Hematopoietic multipotent progenitor cell treated with erythropoietin and hydrocortisone succinate and interleukin-3 and kit ligand, for 15 days (in vitro differentiated cells): ENCODE measurements at regions not wholly inside any gene's neighbourhood (a gene's known extent, or its start where the extent isn't known, plus 50 kb on each side); places are given as distances from the start of the nearest gene placed in this dataset.
"Not testable (repeated sequence)": the region's sequence is repeated elsewhere in the genome, so short reads cannot be mapped to it uniquely, and the experiment has no call there.

Source experiments
- DNase-seq: peaks from one replicate; pipeline ENCODE4 v3.0.0-alpha.2; 2015; ENCODE audit warnings: low spot score

GRCh38 chr16:75996491-75996890 lies 270.2 kb upstream of the CPHXL start:
- DNase-seq = no peak

- no peak for DNase-seq
Measured at GRCh38 chr16:75997606-75998005, 271.3 kb upstream of the CPHXL start.

- DNase-seq = no peak
Measured at GRCh38 chr16:76007645-76008044, 269.6 kb upstream of the CNTNAP4 start.

- no peak for DNase-seq
Measured at GRCh38 chr16:76023835-76024234, 253.4 kb upstream of the CNTNAP4 start.

- no peak for DNase-seq
Measured at GRCh38 chr16:76035689-76036088, 241.5 kb upstream of the CNTNAP4 start.

GRCh38 chr16:76038097-76038496 lies 239.1 kb upstream of the CNTNAP4 start:
- no peak for DNase-seq

GRCh38 chr16:76052725-76053124 lies 224.5 kb upstream of the CNTNAP4 start:
- DNase-seq = no peak

- no peak for DNase-seq
Measured at GRCh38 chr16:76059186-76059585, 218.0 kb upstream of the CNTNAP4 start.

- DNase-seq = no peak
Measured at GRCh38 chr16:76059701-76060100, 217.5 kb upstream of the CNTNAP4 start.

- DNase-seq = no peak
Measured at GRCh38 chr16:76071690-76072089, 205.5 kb upstream of the CNTNAP4 start.

- DNase-seq = no peak
Measured at GRCh38 chr16:76081967-76082366, 195.2 kb upstream of the CNTNAP4 start.

- DNase-seq = no peak
Measured at GRCh38 chr16:76106647-76107046, 170.6 kb upstream of the CNTNAP4 start.

GRCh38 chr16:76108460-76108859 lies 168.7 kb upstream of the CNTNAP4 start:
- DNase-seq = no peak

GRCh38 chr16:76114681-76115080 lies 162.5 kb upstream of the CNTNAP4 start:
- DNase-seq = no peak

- DNase-seq = no peak
Measured at GRCh38 chr16:76118344-76118743, 158.9 kb upstream of the CNTNAP4 start.

GRCh38 chr16:76121636-76122035 lies 155.6 kb upstream of the CNTNAP4 start:
- DNase-seq = no peak

GRCh38 chr16:76123966-76124365 lies 153.2 kb upstream of the CNTNAP4 start:
- DNase-seq = no peak

- no peak for DNase-seq
Measured at GRCh38 chr16:76125871-76126270, 151.3 kb upstream of the CNTNAP4 start.

- DNase-seq = not testable (repeated sequence)
Measured at GRCh38 chr16:76138056-76138455, 139.1 kb upstream of the CNTNAP4 start.

- DNase-seq = no peak
Measured at GRCh38 chr16:76157629-76158028, 119.6 kb upstream of the CNTNAP4 start.

GRCh38 chr16:76162046-76162445 lies 115.2 kb upstream of the CNTNAP4 start:
- DNase-seq = no peak

GRCh38 chr16:76164970-76165558 lies 112.1 kb upstream of the CNTNAP4 start:
- DNase-seq = no peak

- no peak for DNase-seq
Measured at GRCh38 chr16:76175718-76176117, 101.5 kb upstream of the CNTNAP4 start.

- no peak for DNase-seq
Measured at GRCh38 chr16:76176153-76176552, 101.0 kb upstream of the CNTNAP4 start.

- DNase-seq = no peak
Measured at GRCh38 chr16:76176616-76177015, 100.6 kb upstream of the CNTNAP4 start.
